ENCODE measurements at regions not wholly inside any gene's neighbourhood (a gene's known extent, or its start where the extent isn't known, plus 50 kb on each side); places are given as distances from the start of the nearest gene placed in this dataset.

DNA sequence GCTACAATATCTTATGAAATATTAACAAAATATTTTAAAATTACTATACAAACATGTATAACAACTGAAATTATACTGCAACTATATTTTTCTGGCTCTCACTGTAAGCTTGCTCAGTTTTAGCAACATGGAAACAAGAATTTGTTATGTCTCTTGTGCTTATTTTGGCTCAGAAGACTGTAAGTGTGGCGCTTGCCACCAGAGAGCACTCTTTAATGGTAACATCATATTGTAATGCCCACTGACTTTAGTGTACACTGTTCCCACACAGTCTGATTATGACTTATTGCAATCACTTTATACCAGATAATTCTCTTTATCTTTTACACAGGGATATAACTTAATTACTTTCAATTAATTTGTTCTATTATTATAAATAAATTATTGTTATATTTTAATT is 1500.6 kb upstream of the TMEFF2 start:
- in situ Hi-C loops (cut with HindIII; ENCODE audit: extremely low pct_ligation_motif_present, low pct_unique_long_range_greater_than_20kb): loop anchor here (10.0 kb wide), 1 partner anchor 1619 kb away; no protein-coding TSS in a partner anchor
- Histone ChIP-seq H2AFZ (ENCODE audit: low read length) (no peak overlapping the region), H3K9ac (ENCODE audit: insufficient read depth, low read depth, low read length) (no peak overlapping the region), H3K27ac (ENCODE audit: extremely low read length, insufficient read depth, low read length) (no peak overlapping the region), H4K20me1 (ENCODE audit: insufficient read depth, low read length) (no peaks in the 10 kb centered on the region), H3K36me3 (replicated peaks in 1 of 2; ENCODE audit: control insufficient read depth in 1 of 2, insufficient read depth in 2 of 2, low read length in 2 of 2) (no peaks in the 10 kb centered on the region), H3K9me3 (ENCODE audit: low read length) (no peaks in the 10 kb centered on the region), H3K79me2 (ENCODE audit: insufficient read depth, low read length) (no peaks in the 10 kb centered on the region), H3K27me3 (ENCODE audit: control insufficient read depth in 1 of 2, insufficient read depth in 2 of 2, low read length in 2 of 2) (no peaks in the 10 kb centered on the region), H3K4me1 (ENCODE audit: insufficient read depth, low read length) (no peaks in the 10 kb centered on the region), H3K4me3 (replicated peaks in 1 of 3; ENCODE audit: insufficient read depth in 1 of 3, low read depth in 2 of 3, low read length in 3 of 3) (no peak overlapping the region), H3K4me2 (ENCODE audit: low read depth, low read length) (no peak overlapping the region)
- DNase-seq (ENCODE audit: low spot score) (peak; percentile 30), FAIRE-seq (peak; percentile 63), ATAC-seq (peak; percentile 92)
- CTCF ChIA-PET (ENCODE audit: low intra/inter-chr PET ratio, low total read pairs): interaction anchor here (1.1 to 1.8 kb wide), 2 partner anchors 268 to 1623 kb away, joined by 3 to 10 read pairs; no protein-coding TSS in a partner anchor
- TF ChIP-seq, protein P1, sequence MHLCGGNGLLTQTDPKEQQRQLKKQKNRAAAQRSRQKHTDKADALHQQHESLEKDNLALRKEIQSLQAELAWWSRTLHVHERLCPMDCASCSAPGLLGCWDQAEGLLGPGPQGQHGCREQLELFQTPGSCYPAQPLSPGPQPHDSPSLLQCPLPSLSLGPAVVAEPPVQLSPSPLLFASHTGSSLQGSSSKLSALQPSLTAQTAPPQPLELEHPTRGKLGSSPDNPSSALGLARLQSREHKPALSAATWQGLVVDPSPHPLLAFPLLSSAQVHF (CRISPR knock-in tag; IDR thresholded peaks at IDR 0.05): no peak
- TF ChIP-seq RXRB (CRISPR knock-in tag; IDR thresholded peaks at IDR 0.05; ENCODE audit: borderline replicate concordance) (no peak), ZNF382 (CRISPR knock-in tag; IDR thresholded peaks at IDR 0.05; ENCODE audit: borderline replicate concordance) (no peak), IRF9 (CRISPR knock-in tag; IDR thresholded peaks at IDR 0.05; ENCODE audit: borderline replicate concordance) (no peak), CBFB (CRISPR knock-in tag; IDR thresholded peaks at IDR 0.05) (no peak), LCORL (IDR thresholded peaks at IDR 0.05) (no peak), LCORL (CRISPR knock-in tag; IDR thresholded peaks at IDR 0.05) (no peak), ZNF597 (CRISPR knock-in tag; IDR thresholded peaks at IDR 0.05) (no peak), SMC3 (IDR thresholded peaks at IDR 0.05; ENCODE audit: low read length) (peak; percentile 44; the same call in 1 of the 2 replicates), ZNF34 (CRISPR knock-in tag; IDR thresholded peaks at IDR 0.05; ENCODE audit: borderline replicate concordance) (no peak), ZBTB49 (CRISPR knock-in tag; IDR thresholded peaks at IDR 0.05; ENCODE audit: borderline replicate concordance) (no peak), ZBTB21 (CRISPR knock-in tag; IDR thresholded peaks at IDR 0.05) (no peak), CTCF (CRISPR knock-in tag; IDR thresholded peaks at IDR 0.05) (peak; percentile 47), MLLT10 (CRISPR knock-in tag; IDR thresholded peaks at IDR 0.05) (no peak), SATB2 (CRISPR knock-in tag; IDR thresholded peaks at IDR 0.05) (no peak), HOMEZ (CRISPR knock-in tag; IDR thresholded peaks at IDR 0.05; ENCODE audit: low read depth) (no peak), STAG1 (CRISPR knock-in tag; IDR thresholded peaks at IDR 0.05) (peak; percentile 53), FOSL1 (CRISPR knock-in tag; IDR thresholded peaks at IDR 0.05; ENCODE audit: borderline replicate concordance) (no peak)
- intact Hi-C loops (cut with micrococcal nuclease; ENCODE audit: unreplicated experiment): loop anchor here (1.0 kb wide), 1 partner anchor 268 kb away; no protein-coding TSS in a partner anchor
- 0% methylated on average over 1 of the region's 1 CpG for WGBS (ENCODE audit: low lambda C conversion rate)
- POLR2A ChIA-PET: no interaction called here
- no TSS peak for BruUV-seq (replicated peaks)
